ENCODE measurements at regions not wholly inside any gene's neighbourhood (a gene's known extent, or its start where the extent isn't known, plus 50 kb on each side); places are given as distances from the start of the nearest gene placed in this dataset.
"Not testable (repeated sequence)": the region's sequence is repeated elsewhere in the genome, so short reads cannot be mapped to it uniquely, and the experiment has no call there.

GRCh38 chr4:184335520-184335919 is 117.8 kb upstream of the ENPP6 start:
- Histone ChIP-seq H3K9me3 (ENCODE audit: low read depth, low read length) (peaks cover 9% of the 10 kb centered on the region), H3K27me3 (ENCODE audit: insufficient read depth, low read length) (no peaks in the 10 kb centered on the region), H3K4me3 (ENCODE audit: low read length) (no peak overlapping the region), H3K4me1 (ENCODE audit: insufficient read depth, low read length) (peaks cover 64% of the 10 kb centered on the region)

- not testable (repeated sequence) for H3K4me3 ChIP-seq (ENCODE audit: low read length); H3K9me3 ChIP-seq (ENCODE audit: low read depth, low read length); H3K27me3 ChIP-seq (ENCODE audit: insufficient read depth, low read length)
- H3K4me1 ChIP-seq (ENCODE audit: insufficient read depth, low read length) = peaks cover 70% of the 10 kb centered on the region
Observed at GRCh38 chr4:184333446-184333845, 115.8 kb upstream of the ENPP6 start.

DNA sequence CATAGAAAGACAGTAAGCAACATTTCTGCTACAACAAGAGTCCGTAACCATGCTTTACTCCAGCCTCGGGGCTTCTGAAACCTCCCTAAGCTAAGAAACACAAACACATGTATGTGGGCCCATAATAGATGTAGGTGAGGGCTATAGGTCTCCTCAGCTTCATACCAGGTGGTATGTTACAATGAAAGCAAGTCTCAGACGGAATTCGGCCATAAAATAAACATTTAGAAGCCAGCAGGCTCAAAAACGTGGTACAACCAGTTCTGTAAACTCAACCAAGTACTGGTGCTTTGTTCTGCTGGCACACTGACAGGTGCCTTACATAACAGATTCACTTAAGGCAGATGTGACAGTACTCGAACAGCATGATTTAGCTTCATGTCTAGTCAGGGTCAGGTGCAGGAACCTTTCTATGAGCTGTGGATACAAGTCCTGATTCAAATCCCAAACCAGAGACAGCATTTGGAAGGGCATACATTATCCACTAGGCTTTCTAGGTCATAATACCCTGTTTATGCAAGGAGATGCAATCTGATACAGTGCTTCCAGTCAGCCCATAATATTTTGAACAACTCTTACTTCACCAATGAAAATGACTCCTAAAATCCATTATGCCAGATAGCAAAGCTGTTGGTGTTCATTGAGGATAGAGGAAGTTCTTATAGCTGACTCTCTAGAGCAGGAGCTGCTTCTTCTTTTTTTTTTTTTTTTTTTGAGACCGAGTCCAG is 113.8 kb upstream of the ENPP6 start:
- Histone ChIP-seq H3K9me3 (ENCODE audit: low read depth, low read length) (no peaks in the 10 kb centered on the region), H3K27me3 (ENCODE audit: insufficient read depth, low read length) (no peaks in the 10 kb centered on the region), H3K4me1 (ENCODE audit: insufficient read depth, low read length) (peaks cover 84% of the 10 kb centered on the region), H3K4me3 (ENCODE audit: low read length) (no peak overlapping the region)

- not testable (repeated sequence) for H3K4me3 ChIP-seq (ENCODE audit: low read length); H3K27me3 ChIP-seq (ENCODE audit: insufficient read depth, low read length); H3K9me3 ChIP-seq (ENCODE audit: low read depth, low read length)
- H3K4me1 ChIP-seq (ENCODE audit: insufficient read depth, low read length) = peaks cover 82% of the 10 kb centered on the region
Observed at GRCh38 chr4:184330517-184331094, 112.9 kb upstream of the ENPP6 start.

- H3K9me3 ChIP-seq (ENCODE audit: low read depth, low read length) = no peaks in the 10 kb centered on the region
- peaks cover 75% of the 10 kb centered on the region for H3K4me1 ChIP-seq (ENCODE audit: insufficient read depth, low read length)
- H3K27me3 ChIP-seq (ENCODE audit: insufficient read depth, low read length) = no peaks in the 10 kb centered on the region
Observed at GRCh38 chr4:184329659-184330400, 112.2 kb upstream of the ENPP6 start.

GRCh38 chr4:184329235-184329634 is 111.6 kb upstream of the ENPP6 start:
- no peaks in the 10 kb centered on the region for H3K9me3 ChIP-seq (ENCODE audit: low read depth, low read length)
- H3K4me3 ChIP-seq (ENCODE audit: low read length) = no peak overlapping the region
- H3K4me1 ChIP-seq (ENCODE audit: insufficient read depth, low read length) = peaks cover 70% of the 10 kb centered on the region
- no peaks in the 10 kb centered on the region for H3K27me3 ChIP-seq (ENCODE audit: insufficient read depth, low read length)

More at GRCh38 chr4:184329659-184330400, 112.2 kb upstream of the ENPP6 start:
- H3K4me3 ChIP-seq (ENCODE audit: low read length) = no peak overlapping the region

DNA sequence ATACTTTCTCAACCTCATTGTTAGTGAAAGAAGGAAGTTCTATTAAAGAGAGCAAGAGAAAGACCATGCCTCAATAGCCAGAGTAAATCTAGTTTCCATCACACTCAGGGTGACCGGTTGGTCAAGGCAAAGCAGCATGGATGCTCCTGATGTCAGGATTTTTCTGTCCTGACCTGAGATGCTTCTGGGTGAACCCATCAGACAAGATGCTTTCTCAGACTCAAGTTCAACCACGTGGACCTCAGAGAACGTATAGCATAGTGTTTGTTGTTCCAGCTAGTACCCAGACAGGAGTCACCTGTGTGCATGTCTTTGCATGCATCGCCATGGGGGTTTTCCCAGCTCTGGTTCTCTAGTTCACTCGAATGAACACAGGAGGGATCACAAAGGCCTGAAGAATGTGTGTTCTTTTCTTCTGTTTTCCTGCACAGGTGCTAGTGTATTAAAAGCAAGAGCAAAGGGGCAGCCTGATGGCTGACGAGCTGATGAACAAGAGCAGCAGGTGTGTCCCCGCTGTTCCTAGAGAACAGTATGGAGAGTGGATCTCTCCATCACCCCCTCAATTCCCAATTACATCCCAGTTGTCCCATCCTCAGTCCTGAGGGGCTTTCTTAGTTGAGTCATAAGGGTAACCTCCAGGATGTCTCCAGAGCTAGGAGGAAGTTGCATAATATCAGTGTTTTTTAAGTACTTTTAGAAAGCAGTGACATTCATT is 110.5 kb upstream of the ENPP6 start:
- no peak overlapping the region for H3K4me3 ChIP-seq (ENCODE audit: low read length)
- H3K9me3 ChIP-seq (ENCODE audit: low read depth, low read length) = no peaks in the 10 kb centered on the region
- no peaks in the 10 kb centered on the region for H3K27me3 ChIP-seq (ENCODE audit: insufficient read depth, low read length)
- H3K4me1 ChIP-seq (ENCODE audit: insufficient read depth, low read length) = peaks cover 61% of the 10 kb centered on the region

- H3K9me3 ChIP-seq (ENCODE audit: low read depth, low read length) = no peaks in the 10 kb centered on the region
- no peak overlapping the region for H3K4me3 ChIP-seq (ENCODE audit: low read length)
- peaks cover 30% of the 10 kb centered on the region for H3K4me1 ChIP-seq (ENCODE audit: insufficient read depth, low read length)
- no peaks in the 10 kb centered on the region for H3K27me3 ChIP-seq (ENCODE audit: insufficient read depth, low read length)
Observed at GRCh38 chr4:184324939-184325477, 107.3 kb upstream of the ENPP6 start.

DNA sequence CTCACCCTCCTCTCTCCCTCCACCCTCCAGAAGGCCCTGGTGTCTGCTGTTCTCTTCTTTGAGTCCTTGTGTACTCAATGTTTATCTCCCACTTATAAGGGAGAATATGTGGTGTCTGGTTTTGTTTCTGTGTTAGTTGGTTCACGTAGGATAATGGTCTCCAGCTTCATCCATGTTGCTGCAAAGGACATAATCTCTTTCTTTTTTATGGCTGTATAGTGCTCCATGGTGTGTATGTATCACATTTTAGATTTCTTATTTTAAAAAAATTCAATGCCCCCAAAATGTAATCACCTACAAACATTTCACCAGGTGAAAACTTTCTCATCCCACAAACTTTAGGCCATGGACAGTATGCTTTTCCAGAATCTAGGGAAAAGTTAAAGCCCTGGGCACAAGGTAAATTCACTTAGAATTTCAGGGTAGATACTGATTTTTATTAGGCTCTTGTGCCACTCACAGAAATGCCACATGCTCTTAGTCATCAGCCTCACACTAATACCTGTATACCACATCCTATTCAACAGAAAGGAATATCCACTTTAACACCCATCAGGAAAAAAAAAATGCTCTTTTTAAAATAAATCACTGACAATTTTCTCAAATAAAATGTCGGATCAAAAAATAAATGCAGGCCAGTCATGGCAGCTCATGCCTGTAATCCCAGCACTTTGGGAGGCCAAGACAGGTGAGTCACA is 104.8 kb upstream of the ENPP6 start:
- no peaks in the 10 kb centered on the region for H3K9me3 ChIP-seq (ENCODE audit: low read depth, low read length)
- no peak overlapping the region for H3K4me3 ChIP-seq (ENCODE audit: low read length)
- H3K4me1 ChIP-seq (ENCODE audit: insufficient read depth, low read length) = peaks cover 10% of the 10 kb centered on the region
- no peaks in the 10 kb centered on the region for H3K27me3 ChIP-seq (ENCODE audit: insufficient read depth, low read length)

DNA sequence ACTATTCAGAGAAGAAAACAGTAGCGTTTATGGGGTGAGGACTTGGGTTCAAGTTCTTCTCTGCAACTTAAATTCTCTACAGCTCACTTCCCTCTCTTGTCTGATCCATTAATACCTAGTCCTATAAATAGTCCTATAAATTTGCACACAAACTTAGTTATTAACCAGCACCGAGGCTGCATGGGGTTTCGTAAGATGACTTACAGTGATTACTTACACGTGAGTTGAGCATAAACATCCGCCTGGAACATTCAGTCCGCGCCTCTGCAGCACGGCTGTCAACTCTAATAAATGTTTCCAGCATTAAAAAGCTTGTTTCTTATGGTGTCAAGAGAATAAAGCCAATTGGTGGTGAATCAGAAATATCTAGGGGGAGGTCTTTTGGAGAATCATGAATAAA is 103.0 kb upstream of the ENPP6 start:
- H3K4me1 ChIP-seq (ENCODE audit: insufficient read depth, low read length) = peaks cover 9% of the 10 kb centered on the region
- H3K4me3 ChIP-seq (ENCODE audit: low read length) = no peak overlapping the region
- no peaks in the 10 kb centered on the region for H3K27me3 ChIP-seq (ENCODE audit: insufficient read depth, low read length)
- H3K9me3 ChIP-seq (ENCODE audit: low read depth, low read length) = no peaks in the 10 kb centered on the region

DNA sequence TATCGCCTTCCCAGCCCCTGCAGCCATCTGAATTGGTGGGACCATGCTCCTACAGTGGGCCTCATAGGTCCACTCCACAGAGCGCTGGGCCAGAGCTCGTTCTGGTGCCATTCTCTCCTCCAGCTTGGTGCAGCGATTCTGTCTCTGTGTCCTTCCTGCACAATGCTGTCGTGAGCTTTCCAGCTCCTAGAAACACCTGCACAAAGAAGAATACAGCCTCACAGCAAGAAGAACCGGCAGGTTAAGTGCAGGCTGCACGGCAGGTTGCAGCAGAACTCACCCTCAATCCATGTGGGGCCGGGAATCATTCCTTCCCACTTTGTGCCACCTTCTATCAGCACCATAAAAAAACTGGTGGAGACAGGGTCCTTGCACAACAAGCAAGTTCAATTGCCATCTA is 101.2 kb upstream of the ENPP6 start:
- peaks cover 27% of the 10 kb centered on the region for H3K4me1 ChIP-seq (ENCODE audit: insufficient read depth, low read length)
- no peak overlapping the region for H3K4me3 ChIP-seq (ENCODE audit: low read length)
- no peaks in the 10 kb centered on the region for H3K27me3 ChIP-seq (ENCODE audit: insufficient read depth, low read length)
- no peaks in the 10 kb centered on the region for H3K9me3 ChIP-seq (ENCODE audit: low read depth, low read length)

DNA sequence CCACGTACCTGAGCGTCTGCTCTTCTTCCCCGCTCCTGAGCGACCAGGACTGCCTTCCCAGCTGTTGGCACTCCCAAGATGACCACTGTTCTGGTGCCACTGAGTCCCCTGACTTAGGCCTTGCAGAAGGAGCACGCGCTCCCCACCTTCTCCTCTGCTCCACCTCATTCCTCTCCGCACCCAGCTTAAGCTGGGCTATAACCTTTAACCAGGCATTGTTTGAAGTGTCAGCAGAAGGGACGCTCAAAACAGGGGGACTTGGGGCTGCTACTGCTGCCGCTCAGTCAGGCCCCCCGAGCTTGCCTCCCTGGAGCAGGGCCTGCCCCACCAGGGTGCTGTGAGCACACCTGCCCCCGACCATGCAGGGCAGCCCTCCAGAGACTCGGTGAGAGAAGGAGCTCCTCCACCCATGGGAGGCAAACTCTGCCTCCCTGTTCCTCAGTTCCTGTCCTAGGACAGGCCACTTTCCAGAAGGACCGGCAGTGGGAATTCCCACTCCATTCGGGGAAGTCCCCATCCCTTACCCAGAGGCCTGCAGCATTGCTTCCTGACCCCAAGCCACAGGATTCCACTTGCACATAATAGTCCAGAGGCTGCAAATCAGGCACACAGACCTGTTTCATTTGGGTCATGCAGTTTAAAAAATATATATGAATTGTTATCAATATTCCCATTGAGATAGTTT is 99.7 kb upstream of the ENPP6 start:
- Histone ChIP-seq H3K4me1 (ENCODE audit: insufficient read depth, low read length) (peaks cover 35% of the 10 kb centered on the region), H3K9me3 (ENCODE audit: low read depth, low read length) (no peaks in the 10 kb centered on the region), H3K4me3 (ENCODE audit: low read length) (no peak overlapping the region), H3K27me3 (ENCODE audit: insufficient read depth, low read length) (no peaks in the 10 kb centered on the region)

DNA sequence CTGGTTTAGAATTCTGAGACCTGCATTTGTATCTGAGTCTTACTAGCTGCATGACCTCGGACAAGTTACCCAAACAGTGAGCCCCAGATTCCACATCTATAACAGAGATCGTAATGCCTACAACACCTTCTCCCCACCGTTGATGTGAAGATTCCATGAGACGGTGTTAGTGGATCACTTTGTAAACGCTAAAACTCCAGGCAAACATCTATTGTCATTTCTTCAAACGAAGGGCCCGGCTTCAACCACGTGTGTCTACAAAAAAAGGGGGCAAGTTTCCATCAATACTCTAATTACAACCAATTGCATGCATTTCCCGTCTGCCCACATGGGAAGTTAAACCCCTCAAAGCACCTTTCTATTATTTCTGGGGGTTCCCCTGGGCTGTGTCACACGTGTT is 99.1 kb upstream of the ENPP6 start:
- Histone ChIP-seq H3K4me3 (ENCODE audit: low read length) (no peak overlapping the region), H3K4me1 (ENCODE audit: insufficient read depth, low read length) (peaks cover 38% of the 10 kb centered on the region), H3K27me3 (ENCODE audit: insufficient read depth, low read length) (no peaks in the 10 kb centered on the region), H3K9me3 (ENCODE audit: low read depth, low read length) (no peaks in the 10 kb centered on the region)
